HepG2 (cell line): ENCODE measurements at regions not wholly inside any gene's neighbourhood (a gene's known extent, or its start where the extent isn't known, plus 50 kb on each side); places are given as distances from the start of the nearest gene placed in this dataset.

Source experiments
- ATAC-seq: fragments of 200-7000 bp; cut with Tn5 transposase; 3 replicates; pipeline ENCODE4 v1.9.1; 2020; ENCODE audit warnings: mild to moderate bottlenecking, moderate library complexity
- BruUV-seq: library from RNA; stranded (reverse); fragments of 400-500 nt; replicated peaks from 2 replicates; lab custom pipeline; 2021; lab: Mats Ljungman, UMichigan
- CTCF ChIA-PET: fragments of 300-600 bp; formaldehyde crosslinking; extraction: SDS; loops from one replicate; lab custom pipeline; 2021; ENCODE audit warnings: low total read pairs, inconsistent platforms, low intra/inter-chr PET ratio; lab: Yijun Ruan, JAX
- POLR2A ChIA-PET: fragments of 350-600 bp; sonication (Branson Sonifier 250); formaldehyde crosslinking; loops from one replicate; lab custom pipeline; 2020; ENCODE audit warnings: antibody characterized with exemption, inconsistent platforms; lab: Yijun Ruan, JAX
- DNase-seq: peaks from one replicate; pipeline ENCODE4 v3.0.0-alpha.2; 2015; ENCODE audit warnings: low spot score
- FAIRE-seq: peaks from 3 replicates; lab custom pipeline; 2011; peaks lifted over from hg19 to GRCh38; lab: Jason Lieb, UNC
- H2AFZ ChIP-seq: one replicate; pipeline ENCODE4 v1.6.1; 2011; ENCODE audit warnings: low read length, inconsistent platforms
- H3K27ac ChIP-seq: fragments of 300-600 bp; 3 replicates; pipeline ENCODE4 v1.8.0; 2011; ENCODE audit warnings: mixed run types, mild to moderate bottlenecking, mixed read lengths, low read length, inconsistent platforms; ENCODE audit not compliant: insufficient read depth; ENCODE audit errors: extremely low read length
- H3K27me3 ChIP-seq, 2 experiments: fragments of 200-600 bp in 1 of 2; 2 replicates in 1 of 2; 3 replicates in 1 of 2; pipeline versions ENCODE4 v1.6.0 to v1.8.0; 2011; ENCODE audit warnings: low read length in 2 of 2, mild to moderate bottlenecking in 2 of 2, moderate library complexity in 2 of 2, inconsistent platforms in 1 of 2; ENCODE audit not compliant: insufficient read depth in 2 of 2, control insufficient read depth in 1 of 2
- H3K36me3 ChIP-seq, 2 experiments: fragments of 200-600 bp in 1 of 2; replicated peaks in 1 of 2; 2 replicates in 1 of 2; 3 replicates in 1 of 2; pipeline versions ENCODE4 v1.5.1 to v1.8.0; 2011; ENCODE audit warnings: low read length in 2 of 2, inconsistent platforms in 1 of 2; ENCODE audit not compliant: insufficient read depth in 2 of 2, control insufficient read depth in 1 of 2
- H3K4me1 ChIP-seq: 2 replicates; pipeline ENCODE4 v1.5.1; 2012; ENCODE audit warnings: low read length, inconsistent platforms; ENCODE audit not compliant: insufficient read depth
- H3K4me2 ChIP-seq: 2 replicates; pipeline ENCODE4 v1.6.0; 2011; ENCODE audit warnings: low read depth, low read length, inconsistent platforms
- H3K4me3 ChIP-seq, 3 experiments: fragments of 200-600 bp in 1 of 3; sonication (generic), shearing (Covaris generic) in 1 of 3; replicated peaks in 1 of 3; 2 replicates each; pipeline ENCODE4 v1.5.1; 2011 to 2016; ENCODE audit warnings: low read length in 3 of 3, inconsistent platforms in 2 of 3, low read depth in 2 of 3, mild to moderate bottlenecking in 2 of 3, control low read depth in 1 of 3, mixed read lengths in 1 of 3; ENCODE audit not compliant: insufficient read depth in 1 of 3
- H3K79me2 ChIP-seq: one replicate; pipeline ENCODE4 v1.6.1; 2011; ENCODE audit warnings: low read length, inconsistent platforms; ENCODE audit not compliant: insufficient read depth
- H3K9ac ChIP-seq: 2 replicates; pipeline ENCODE4 v1.6.0; 2011; ENCODE audit warnings: mild to moderate bottlenecking, low read depth, low read length, inconsistent platforms; ENCODE audit not compliant: insufficient read depth
- H3K9me3 ChIP-seq: 2 replicates; pipeline ENCODE4 v1.5.1; 2012; ENCODE audit warnings: mild to moderate bottlenecking, low read length
- H4K20me1 ChIP-seq: 2 replicates; pipeline ENCODE4 v1.6.0; 2011; ENCODE audit warnings: inconsistent platforms, mild to moderate bottlenecking, low read length, moderate library complexity; ENCODE audit not compliant: insufficient read depth
- DNMT3B ChIP-seq: conservative IDR thresholded peaks from 2 replicates; pipeline ENCODE4 v1.6.1; 2016; ENCODE audit warnings: missing biosample characterization, control low read depth
- HDAC1 ChIP-seq: sonication (generic); formaldehyde crosslinking; IDR thresholded peaks from 2 replicates; pipeline ENCODE4 v1.5.1; 2020; ENCODE audit warnings: mild to moderate bottlenecking, missing genetic modification reagents
- KLF11 ChIP-seq: IDR thresholded peaks from 2 replicates; pipeline ENCODE4 v1.6.1; 2016; ENCODE audit warnings: missing compliant biosample characterization
- ZNF343 ChIP-seq: sonication (generic); formaldehyde crosslinking; IDR thresholded peaks from 2 replicates; pipeline ENCODE4 v1.4.0; 2020; ENCODE audit warnings: mild to moderate bottlenecking, missing genetic modification reagents
- ZNF75D ChIP-seq: sonication (generic); formaldehyde crosslinking; IDR thresholded peaks from 2 replicates; pipeline ENCODE4 v1.8.1; 2023; ENCODE audit warnings: missing genetic modification reagents, mild to moderate bottlenecking, borderline replicate concordance
- ZSCAN22 ChIP-seq: sonication (generic); formaldehyde crosslinking; IDR thresholded peaks from 2 replicates; pipeline ENCODE4 v1.4.0; 2020; ENCODE audit warnings: mild to moderate bottlenecking, missing genetic modification reagents
- WGBS: methylation state at CpG from one replicate; pipeline ENCODE4 v1.1.6; 2017; ENCODE audit warnings: low lambda C conversion rate; 5-methylcytosine and 5-hydroxymethylcytosine counted together
- in situ Hi-C: cut with HindIII; loops from 2 replicates; pipeline ENCODE4 v1.10.0; 2017; ENCODE audit warnings: low pct_unique_long_range_greater_than_20kb; ENCODE audit not compliant: extremely low pct_ligation_motif_present
- intact Hi-C: fragments of 100-400 bp; cut with micrococcal nuclease; formaldehyde crosslinking; loops from one replicate; pipeline ENCODE4 v1.10.0; 2022; ENCODE audit not compliant: unreplicated experiment
- TF ChIP-seq, protein P1 (sequence below): IDR thresholded peaks from 2 replicates; pipeline ENCODE4 v1.6.1; 2016; ENCODE audit warnings: mild to moderate bottlenecking, missing biosample characterization, missing genetic modification reagents
- TF ChIP-seq, protein P2 (sequence below): fragments of 450-650 bp; IDR thresholded peaks from 2 replicates; pipeline ENCODE4 v1.6.1; 2016
- TF ChIP-seq, protein P3 (sequence below): sonication (generic); formaldehyde crosslinking; IDR thresholded peaks from 2 replicates; pipeline ENCODE4 v1.5.0; 2020; ENCODE audit warnings: missing genetic modification reagents

GRCh38 chr1:64337475-64337874 is 132.5 kb upstream of the CACHD1 start:
- Histone ChIP-seq H4K20me1 (no peaks in the 10 kb centered on the region), H3K4me1 (no peaks in the 10 kb centered on the region), H3K79me2 (no peaks in the 10 kb centered on the region), H3K27me3 (no peaks in the 10 kb centered on the region), H3K4me3 (no peak overlapping the region), H3K36me3 (no peaks in the 10 kb centered on the region), H3K4me2 (no peak overlapping the region), H3K9ac (no peak overlapping the region), H2AFZ (no peak overlapping the region), H3K9me3 (no peaks in the 10 kb centered on the region), H3K27ac (no peak overlapping the region)
- in situ Hi-C loops (no loop called here), intact Hi-C loops (no loop called here)
- TF ChIP-seq KLF11 (CRISPR knock-in tag), result no peak
- TF ChIP-seq, protein P1, sequence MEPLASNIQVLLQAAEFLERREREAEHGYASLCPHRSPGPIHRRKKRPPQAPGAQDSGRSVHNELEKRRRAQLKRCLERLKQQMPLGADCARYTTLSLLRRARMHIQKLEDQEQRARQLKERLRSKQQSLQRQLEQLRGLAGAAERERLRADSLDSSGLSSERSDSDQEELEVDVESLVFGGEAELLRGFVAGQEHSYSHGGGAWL (CRISPR knock-in tag), result no peak
- TF ChIP-seq, protein P2, sequence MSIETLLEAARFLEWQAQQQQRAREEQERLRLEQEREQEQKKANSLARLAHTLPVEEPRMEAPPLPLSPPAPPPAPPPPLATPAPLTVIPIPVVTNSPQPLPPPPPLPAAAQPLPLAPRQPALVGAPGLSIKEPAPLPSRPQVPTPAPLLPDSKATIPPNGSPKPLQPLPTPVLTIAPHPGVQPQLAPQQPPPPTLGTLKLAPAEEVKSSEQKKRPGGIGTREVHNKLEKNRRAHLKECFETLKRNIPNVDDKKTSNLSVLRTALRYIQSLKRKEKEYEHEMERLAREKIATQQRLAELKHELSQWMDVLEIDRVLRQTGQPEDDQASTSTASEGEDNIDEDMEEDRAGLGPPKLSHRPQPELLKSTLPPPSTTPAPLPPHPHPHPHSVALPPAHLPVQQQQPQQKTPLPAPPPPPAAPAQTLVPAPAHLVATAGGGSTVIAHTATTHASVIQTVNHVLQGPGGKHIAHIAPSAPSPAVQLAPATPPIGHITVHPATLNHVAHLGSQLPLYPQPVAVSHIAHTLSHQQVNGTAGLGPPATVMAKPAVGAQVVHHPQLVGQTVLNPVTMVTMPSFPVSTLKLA, result no peak
- no peak for TF ChIP-seq ZSCAN22 (CRISPR knock-in tag)
- TF ChIP-seq, protein P3, sequence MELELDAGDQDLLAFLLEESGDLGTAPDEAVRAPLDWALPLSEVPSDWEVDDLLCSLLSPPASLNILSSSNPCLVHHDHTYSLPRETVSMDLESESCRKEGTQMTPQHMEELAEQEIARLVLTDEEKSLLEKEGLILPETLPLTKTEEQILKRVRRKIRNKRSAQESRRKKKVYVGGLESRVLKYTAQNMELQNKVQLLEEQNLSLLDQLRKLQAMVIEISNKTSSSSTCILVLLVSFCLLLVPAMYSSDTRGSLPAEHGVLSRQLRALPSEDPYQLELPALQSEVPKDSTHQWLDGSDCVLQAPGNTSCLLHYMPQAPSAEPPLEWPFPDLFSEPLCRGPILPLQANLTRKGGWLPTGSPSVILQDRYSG (CRISPR knock-in tag), result no peak
- no peak for TF ChIP-seq ZNF75D (CRISPR knock-in tag)
- TF ChIP-seq ZNF343, result no peak
- no peak for TF ChIP-seq HDAC1 (CRISPR knock-in tag)
- no peak for TF ChIP-seq DNMT3B (CRISPR knock-in tag)
- no TSS peak for BruUV-seq
- no peak for DNase-seq
- ATAC-seq, result no peak
- WGBS, result 22% methylated on average over 4 of the region's 4 CpGs
- ChIA-PET CTCF (no interaction called here), POLR2A (no interaction called here)
- no peak for FAIRE-seq
